Caco-2 (cell line): ENCODE measurements at regions not wholly inside any gene's neighbourhood (a gene's known extent, or its start where the extent isn't known, plus 50 kb on each side); places are given as distances from the start of the nearest gene placed in this dataset.

Experiments
- BruUV-seq: library from RNA; stranded (reverse); fragments of 400-500 nt; replicated peaks from 2 replicates; lab custom pipeline; 2021; lab: Mats Ljungman, UMichigan
- CTCF ChIA-PET: fragments of 300-600 bp; sonication (Branson Sonifier 250); formaldehyde crosslinking; loops from one replicate; lab custom pipeline; 2022; ENCODE audit warnings: antibody characterized with exemption; lab: Charles Lee
- POLR2A ChIA-PET: fragments of 300-600 bp; sonication (Branson Sonifier 250); formaldehyde crosslinking; loops from one replicate; lab custom pipeline; 2022; ENCODE audit warnings: antibody characterized with exemption; lab: Charles Lee
- DNase-seq, 2 experiments: peaks; one replicate each; pipeline versions ENCODE4 v3.0.0 to v3.0.0-alpha.2; 2020 to 2022
- H3K27me3 ChIP-seq: replicated peaks from 2 replicates; pipeline ENCODE4 v1.6.0; 2011; ENCODE audit warnings: low read length; ENCODE audit not compliant: control insufficient read depth, insufficient read depth
- H3K36me3 ChIP-seq: 2 replicates; pipeline ENCODE4 v1.5.1; 2011; ENCODE audit warnings: low read length; ENCODE audit not compliant: control insufficient read depth, insufficient read depth
- H3K4me1 ChIP-seq: fragments of 250-450 bp; sonication (Bioruptor Pico); 2 replicates; pipeline ENCODE4 v1.5.1; 2020; ENCODE audit warnings: mild to moderate bottlenecking
- H3K4me3 ChIP-seq: 2 replicates; pipeline ENCODE4 v1.5.1; 2011; ENCODE audit warnings: low read depth, mild to moderate bottlenecking, control low read depth, low read length
- H3K9me3 ChIP-seq: fragments of 250-450 bp; sonication (Bioruptor Pico); 2 replicates; pipeline ENCODE4 v1.5.1; 2020; ENCODE audit warnings: mild to moderate bottlenecking, moderate library complexity
- H3K27ac Mint-ChIP-seq: one replicate; pipeline ENCODE4 v1.8.0; 2022; ENCODE audit warnings: mixed read lengths; ENCODE audit not compliant: unreplicated experiment
- H3K27me3 Mint-ChIP-seq: one replicate; pipeline ENCODE4 v1.8.0; 2022; ENCODE audit warnings: mixed read lengths; ENCODE audit not compliant: insufficient read depth, unreplicated experiment
- H3K36me3 Mint-ChIP-seq: one replicate; pipeline ENCODE4 v1.8.0; 2022; ENCODE audit warnings: mild to moderate bottlenecking, mixed read lengths; ENCODE audit not compliant: insufficient read depth, unreplicated experiment
- H3K4me1 Mint-ChIP-seq: one replicate; pipeline ENCODE4 v1.8.0; 2022; ENCODE audit warnings: low read depth, mixed read lengths; ENCODE audit not compliant: unreplicated experiment
- H3K4me3 Mint-ChIP-seq: one replicate; pipeline ENCODE4 v1.8.0; 2022; ENCODE audit warnings: mild to moderate bottlenecking, moderate library complexity, mixed read lengths; ENCODE audit not compliant: unreplicated experiment
- H3K9me3 Mint-ChIP-seq: one replicate; pipeline ENCODE4 v1.8.0; 2022; ENCODE audit warnings: mixed read lengths; ENCODE audit not compliant: unreplicated experiment
- intact Hi-C: fragments of 100-400 bp; cut with micrococcal nuclease; formaldehyde crosslinking; loops from one replicate; pipeline ENCODE4 v1.10.0; 2022; ENCODE audit not compliant: unreplicated experiment
- TF ChIP-seq, protein P1 (sequence below), 2 experiments: fragments of 200-600 bp in 1 of 2; IDR thresholded peaks; 1 replicate in 1 of 2; 2 replicates in 1 of 2; pipeline versions ENCODE4 v1.5.1 to v1.8.0; 2011 to 2022; ENCODE audit warnings: antibody characterized with exemption in 1 of 2, control low read depth in 1 of 2, inconsistent platforms in 1 of 2, low read depth in 1 of 2, low read length in 1 of 2, mild to moderate bottlenecking in 1 of 2, moderate library complexity in 1 of 2; ENCODE audit not compliant: insufficient read depth in 1 of 2, severe bottlenecking in 1 of 2, unreplicated experiment in 1 of 2

DNA sequence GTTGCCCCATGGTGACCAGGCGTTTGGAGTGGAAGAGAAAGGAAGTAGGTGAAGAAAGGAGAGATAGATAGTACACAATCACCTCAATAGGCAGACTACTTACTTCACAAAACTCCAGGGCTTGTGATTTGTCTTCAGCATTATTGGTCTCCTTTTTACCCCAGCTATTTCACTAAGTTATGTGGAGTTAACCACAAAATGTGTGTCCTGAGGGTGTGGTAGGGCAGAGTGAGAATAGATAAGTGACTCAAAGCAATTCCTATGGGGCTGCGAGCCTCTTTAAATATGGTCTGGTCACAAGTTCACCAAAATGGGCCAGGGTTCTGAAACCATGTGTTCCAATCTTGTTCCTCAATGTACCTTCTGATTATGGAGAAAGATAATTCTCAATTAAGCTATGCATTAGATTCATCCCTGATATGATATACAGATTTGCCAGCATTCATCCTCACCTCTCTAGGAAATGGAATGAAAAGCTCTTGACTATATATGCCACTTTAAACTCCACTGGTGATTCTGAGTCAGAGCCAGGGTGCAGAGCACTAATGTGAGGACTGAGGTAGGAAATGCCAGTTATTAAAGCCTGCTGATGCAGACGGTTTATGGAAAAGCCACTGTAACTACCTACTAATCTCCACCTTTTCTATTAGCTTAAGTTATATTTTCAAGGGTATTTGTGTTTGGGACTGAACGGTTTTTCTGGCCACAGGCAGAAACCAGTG, 310.6 kb upstream of the MANEA start:
- TF ChIP-seq, protein P1, sequence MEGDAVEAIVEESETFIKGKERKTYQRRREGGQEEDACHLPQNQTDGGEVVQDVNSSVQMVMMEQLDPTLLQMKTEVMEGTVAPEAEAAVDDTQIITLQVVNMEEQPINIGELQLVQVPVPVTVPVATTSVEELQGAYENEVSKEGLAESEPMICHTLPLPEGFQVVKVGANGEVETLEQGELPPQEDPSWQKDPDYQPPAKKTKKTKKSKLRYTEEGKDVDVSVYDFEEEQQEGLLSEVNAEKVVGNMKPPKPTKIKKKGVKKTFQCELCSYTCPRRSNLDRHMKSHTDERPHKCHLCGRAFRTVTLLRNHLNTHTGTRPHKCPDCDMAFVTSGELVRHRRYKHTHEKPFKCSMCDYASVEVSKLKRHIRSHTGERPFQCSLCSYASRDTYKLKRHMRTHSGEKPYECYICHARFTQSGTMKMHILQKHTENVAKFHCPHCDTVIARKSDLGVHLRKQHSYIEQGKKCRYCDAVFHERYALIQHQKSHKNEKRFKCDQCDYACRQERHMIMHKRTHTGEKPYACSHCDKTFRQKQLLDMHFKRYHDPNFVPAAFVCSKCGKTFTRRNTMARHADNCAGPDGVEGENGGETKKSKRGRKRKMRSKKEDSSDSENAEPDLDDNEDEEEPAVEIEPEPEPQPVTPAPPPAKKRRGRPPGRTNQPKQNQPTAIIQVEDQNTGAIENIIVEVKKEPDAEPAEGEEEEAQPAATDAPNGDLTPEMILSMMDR (IDR thresholded peaks at IDR 0.05; ENCODE audit: insufficient read depth in 1 of 2, low read depth in 1 of 2, low read length in 1 of 2, severe bottlenecking in 1 of 2, unreplicated experiment in 1 of 2): no peak
- CTCF ChIA-PET: no interaction called here
- Mint-ChIP-seq H3K4me1 (peaks cover 4% of the 10 kb centered on the region), H3K27me3 (no peaks in the 10 kb centered on the region), H3K27ac (no peak overlapping the region), H3K36me3 (no peaks in the 10 kb centered on the region), H3K4me3 (no peak overlapping the region), H3K9me3 (no peaks in the 10 kb centered on the region)
- H3K4me3 ChIP-seq: no peak overlapping the region
- intact Hi-C loops: no loop called here
- no peaks in the 10 kb centered on the region for H3K36me3 ChIP-seq
- POLR2A ChIA-PET: no interaction called here
- H3K27me3 ChIP-seq: no peaks in the 10 kb centered on the region
- no peaks in the 10 kb centered on the region for H3K9me3 ChIP-seq
- DNase-seq: no peak
- no peaks in the 10 kb centered on the region for H3K4me1 ChIP-seq
- no TSS peak for BruUV-seq

DNA sequence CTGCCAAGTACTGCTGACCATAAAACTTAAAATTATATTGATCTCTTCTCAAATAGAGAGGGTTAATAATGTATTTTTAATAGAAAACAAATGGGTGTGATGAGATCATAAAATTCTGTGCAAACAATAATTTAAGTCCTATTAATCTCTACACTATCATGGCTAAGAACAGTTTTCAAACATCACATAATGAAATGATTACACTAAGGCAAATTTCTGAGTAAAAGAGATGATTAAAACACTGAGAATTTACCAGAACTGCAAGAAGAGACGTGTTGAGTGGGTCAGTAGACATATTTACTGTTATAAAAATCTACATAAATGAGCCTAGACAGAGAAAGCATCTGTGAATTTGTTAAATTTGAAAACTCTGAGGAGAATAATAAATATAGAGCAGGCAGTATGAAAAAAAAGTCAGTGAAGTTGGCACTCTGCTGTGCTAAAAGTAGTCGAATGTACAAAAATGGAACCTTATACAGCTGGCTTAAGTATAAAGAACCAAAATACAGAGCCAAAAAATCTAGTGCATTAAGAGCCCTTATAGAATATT, 302.6 kb upstream of the MANEA start:
- no peaks in the 10 kb centered on the region for H3K36me3 ChIP-seq
- TF ChIP-seq, protein P1 (IDR thresholded peaks at IDR 0.05; ENCODE audit: insufficient read depth in 1 of 2, low read depth in 1 of 2, low read length in 1 of 2, severe bottlenecking in 1 of 2, unreplicated experiment in 1 of 2): no peak
- Mint-ChIP-seq H3K27ac (no peak overlapping the region), H3K4me3 (no peak overlapping the region), H3K27me3 (no peaks in the 10 kb centered on the region), H3K4me1 (peaks cover 8% of the 10 kb centered on the region), H3K36me3 (no peaks in the 10 kb centered on the region), H3K9me3 (no peaks in the 10 kb centered on the region)
- H3K27me3 ChIP-seq: no peaks in the 10 kb centered on the region
- ChIA-PET POLR2A (no interaction called here), CTCF (no interaction called here)
- no TSS peak for BruUV-seq
- no peak for DNase-seq
- intact Hi-C loops: no loop called here
- H3K9me3 ChIP-seq: no peaks in the 10 kb centered on the region
- no peaks in the 10 kb centered on the region for H3K4me1 ChIP-seq
- no peak overlapping the region for H3K4me3 ChIP-seq

DNA sequence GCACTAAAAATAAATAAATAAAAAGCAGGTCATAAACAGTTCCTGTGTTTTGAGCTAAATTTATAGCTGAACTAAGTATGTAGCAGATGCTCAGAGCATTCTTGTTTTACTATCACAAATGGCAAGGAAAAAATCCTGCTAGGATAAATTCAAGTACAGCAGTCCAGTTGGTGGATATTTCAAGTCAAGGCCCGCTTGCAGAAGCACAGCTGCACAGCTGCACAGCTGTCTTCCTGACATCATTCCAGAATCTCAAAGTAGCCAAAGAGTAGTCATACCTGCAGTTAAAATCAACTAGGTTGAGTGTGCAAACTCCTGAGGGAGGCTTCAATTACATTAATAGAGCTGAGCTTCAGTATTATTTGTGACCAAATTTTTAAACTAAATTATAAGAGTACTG, 297.7 kb upstream of the MANEA start:
- H3K4me3 Mint-ChIP-seq: no peak overlapping the region
- no peak overlapping the region for H3K4me3 ChIP-seq
- TF ChIP-seq, protein P1 (IDR thresholded peaks at IDR 0.05; ENCODE audit: insufficient read depth in 1 of 2, low read depth in 1 of 2, low read length in 1 of 2, severe bottlenecking in 1 of 2, unreplicated experiment in 1 of 2): no peak
- BruUV-seq: no TSS peak
- H3K36me3 ChIP-seq: no peaks in the 10 kb centered on the region
- no peaks in the 10 kb centered on the region for H3K9me3 ChIP-seq
- no peaks in the 10 kb centered on the region for H3K9me3 Mint-ChIP-seq
- H3K27ac Mint-ChIP-seq: no peak overlapping the region
- CTCF ChIA-PET: no interaction called here
- no peak for DNase-seq
- H3K27me3 Mint-ChIP-seq: no peaks in the 10 kb centered on the region
- H3K27me3 ChIP-seq: no peaks in the 10 kb centered on the region
- intact Hi-C loops: loop anchor here (1.0 kb wide), 1 partner anchor 76 kb away; no protein-coding TSS in a partner anchor
- no peaks in the 10 kb centered on the region for H3K36me3 Mint-ChIP-seq
- peaks cover 8% of the 10 kb centered on the region for H3K4me1 Mint-ChIP-seq
- POLR2A ChIA-PET: no interaction called here
- no peaks in the 10 kb centered on the region for H3K4me1 ChIP-seq
